ENCODE measurements at regions not wholly inside any gene's neighbourhood (a gene's known extent, or its start where the extent isn't known, plus 50 kb on each side); places are given as distances from the start of the nearest gene placed in this dataset.
A peak's percentile ranks its signal among the peaks of the same experiment; 100 is the strongest.

DNA sequence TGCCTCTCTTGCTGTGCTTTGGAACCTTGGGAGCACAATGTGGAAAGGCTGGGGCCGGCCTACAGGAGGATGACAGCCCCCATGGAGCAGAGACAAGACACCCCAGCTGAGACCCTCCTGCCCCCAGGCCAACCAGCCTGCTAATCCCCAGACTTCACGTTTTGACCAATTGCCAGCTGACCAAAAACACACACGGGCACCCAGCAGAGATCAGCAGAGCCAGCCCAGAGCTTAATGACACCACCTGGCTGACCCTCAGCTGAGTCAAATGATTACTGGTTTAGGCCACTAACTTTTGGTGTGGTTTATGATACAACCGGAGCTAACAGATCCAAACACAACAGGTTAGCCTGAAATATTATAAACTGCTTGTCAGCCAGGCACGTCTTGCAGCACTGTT lies 111.2 kb upstream of the KIF5B start:
- DNase-seq = no peak

DNA sequence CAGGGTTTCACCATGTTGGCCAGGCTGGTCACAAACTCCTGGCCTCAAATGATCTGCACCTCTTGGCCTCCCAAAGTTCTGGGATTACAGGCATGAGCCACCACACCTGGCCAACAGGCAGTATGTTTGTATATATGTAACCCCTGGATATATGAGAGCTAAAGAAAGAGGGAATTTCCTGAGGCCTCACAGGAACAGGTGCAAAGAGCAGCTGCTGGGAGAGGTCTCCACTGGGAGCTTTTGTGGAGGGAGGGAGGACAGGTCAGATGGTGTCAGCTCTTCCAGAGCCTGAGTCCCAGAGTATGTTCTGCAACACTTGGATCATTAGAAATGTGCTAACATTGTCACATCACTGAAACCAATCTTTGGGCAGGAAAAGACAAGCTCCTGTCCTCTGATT lies 110.1 kb upstream of the KIF5B start:
- DNase-seq = peak; percentile 41

DNA sequence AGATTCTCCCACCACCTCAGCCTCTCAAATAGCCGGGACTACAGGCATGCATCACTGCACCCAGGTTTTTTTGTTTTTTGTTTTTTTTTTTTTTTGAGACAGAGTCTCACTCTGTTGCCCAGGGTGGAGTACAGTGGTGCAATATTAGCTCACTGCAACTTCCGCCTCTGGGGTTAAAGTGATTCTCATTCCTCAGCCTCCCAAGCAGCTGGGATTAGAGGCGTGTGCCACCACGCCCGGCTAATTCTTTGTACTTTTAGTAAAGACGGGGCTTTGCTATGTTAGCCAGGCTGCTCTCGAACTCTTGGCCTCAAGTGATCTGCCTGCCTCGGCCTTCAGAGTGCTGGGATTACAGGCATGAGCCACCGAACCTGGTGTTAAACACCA lies 107.5 kb upstream of the KIF5B start:
- DNase-seq = no peak

DNA sequence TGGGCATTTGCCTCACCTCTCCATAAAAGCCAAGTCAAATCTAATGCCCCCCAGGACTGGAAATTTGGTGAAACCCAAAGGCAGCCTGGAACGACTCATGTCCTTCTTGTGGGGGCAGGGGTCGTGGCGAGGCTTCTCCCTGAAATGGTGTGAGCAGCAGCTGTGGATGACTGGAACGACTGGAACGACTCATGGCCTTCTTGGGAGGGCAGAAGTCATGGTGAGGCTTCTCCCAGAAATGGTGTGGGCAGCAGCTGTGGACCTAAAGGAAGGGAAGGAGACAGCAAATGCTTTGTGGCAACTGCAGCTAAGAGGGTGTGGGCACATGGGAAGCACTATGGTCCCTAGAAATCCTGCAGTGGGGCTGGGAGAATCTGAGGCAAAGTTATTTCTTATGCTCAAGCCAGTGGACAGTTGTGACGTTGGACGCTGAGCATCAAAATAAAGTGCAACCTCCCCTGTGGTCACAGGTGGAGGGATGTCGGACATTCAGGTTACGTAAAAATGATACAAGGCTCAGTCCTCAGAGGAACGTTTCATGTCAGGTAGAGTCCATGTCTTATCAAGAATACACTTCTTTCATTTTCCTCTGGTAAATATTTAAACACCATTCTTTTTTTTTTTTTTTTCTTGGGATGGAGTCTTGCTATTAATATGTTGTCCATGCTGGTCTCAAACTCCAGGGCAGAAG lies 107.0 kb upstream of the KIF5B start:
- no peak for DNase-seq

DNA sequence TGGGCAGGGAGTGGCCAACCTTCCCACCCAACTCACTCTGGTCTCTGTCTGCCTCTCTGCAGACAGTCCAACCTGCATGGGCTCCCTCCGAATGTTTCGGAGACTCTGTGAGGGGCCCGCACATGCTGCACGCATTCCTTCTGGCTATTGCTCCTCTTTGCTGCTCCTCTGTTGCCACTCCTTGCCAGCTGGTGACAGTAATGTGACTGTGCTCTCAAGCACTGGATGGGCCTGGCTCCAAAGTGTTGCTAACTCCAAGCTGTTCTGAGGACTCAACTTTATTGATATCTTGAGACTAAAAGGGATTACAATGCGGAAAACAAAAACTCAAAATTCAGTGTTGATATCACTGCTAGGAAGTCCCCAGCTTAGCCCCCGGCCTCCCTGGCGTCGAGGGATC lies 105.4 kb upstream of the KIF5B start:
- no peak for DNase-seq

DNA sequence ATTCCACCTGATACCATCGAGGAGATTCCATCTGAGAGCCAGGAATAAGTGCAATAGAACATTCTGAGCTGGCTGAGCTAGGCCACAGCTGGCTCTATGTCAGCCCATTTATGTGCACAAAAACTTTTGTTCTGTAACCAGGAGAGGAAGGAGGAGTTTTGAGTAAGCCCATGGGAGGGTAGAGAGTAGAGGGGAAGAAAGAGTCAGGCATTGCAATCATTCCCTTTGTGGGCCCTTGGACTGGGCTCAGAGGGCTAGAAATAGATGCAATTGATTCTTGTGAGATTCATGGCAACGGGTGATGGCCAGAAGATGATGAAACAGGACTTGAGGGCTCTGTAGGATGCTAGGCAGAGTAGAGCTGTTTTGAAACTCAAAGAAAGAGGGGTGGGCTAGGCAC lies 104.6 kb upstream of the KIF5B start:
- no peak for DNase-seq

DNA sequence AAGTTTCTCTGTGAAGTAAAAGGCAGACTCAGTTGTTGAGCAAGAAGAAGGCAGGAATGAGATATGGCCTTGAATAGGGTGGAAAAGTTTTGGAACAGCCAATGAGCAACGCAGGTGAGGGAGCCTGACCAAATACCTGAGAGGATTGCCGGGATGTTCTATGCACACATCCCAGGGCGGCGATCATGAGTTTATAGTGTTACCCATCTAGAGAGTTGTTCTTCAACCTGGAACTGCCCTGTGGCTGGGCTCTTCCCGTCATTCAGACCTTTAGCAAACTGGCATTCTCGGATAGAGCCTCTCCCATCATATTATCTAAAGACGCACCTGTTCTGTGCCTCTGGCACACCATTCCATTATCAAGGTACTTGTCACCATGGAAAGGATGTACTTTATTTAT lies 103.0 kb upstream of the KIF5B start:
- DNase-seq = no peak

DNA sequence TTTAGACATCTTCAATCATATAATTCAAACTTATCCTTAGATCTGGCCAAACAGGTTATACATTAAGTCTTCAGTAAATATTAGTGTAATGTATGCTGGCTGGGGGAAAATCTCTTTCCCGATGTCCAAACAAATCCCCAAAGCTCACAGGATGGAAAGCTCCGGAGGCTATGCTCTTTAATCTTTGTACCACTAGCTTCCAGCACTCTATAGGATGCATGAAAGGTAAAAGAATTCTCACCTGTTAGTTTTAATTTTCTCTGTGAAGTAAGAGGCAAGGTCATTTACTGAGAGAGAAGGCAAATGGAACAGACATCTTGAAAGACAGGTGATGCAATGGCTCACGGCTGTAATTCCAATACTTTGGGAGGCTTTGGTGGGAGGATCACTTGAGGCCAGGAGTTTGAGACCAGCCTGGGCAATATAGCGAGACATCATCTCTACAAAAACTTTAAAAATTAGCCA lies 99.8 kb upstream of the KIF5B start:
- no peak for DNase-seq

DNA sequence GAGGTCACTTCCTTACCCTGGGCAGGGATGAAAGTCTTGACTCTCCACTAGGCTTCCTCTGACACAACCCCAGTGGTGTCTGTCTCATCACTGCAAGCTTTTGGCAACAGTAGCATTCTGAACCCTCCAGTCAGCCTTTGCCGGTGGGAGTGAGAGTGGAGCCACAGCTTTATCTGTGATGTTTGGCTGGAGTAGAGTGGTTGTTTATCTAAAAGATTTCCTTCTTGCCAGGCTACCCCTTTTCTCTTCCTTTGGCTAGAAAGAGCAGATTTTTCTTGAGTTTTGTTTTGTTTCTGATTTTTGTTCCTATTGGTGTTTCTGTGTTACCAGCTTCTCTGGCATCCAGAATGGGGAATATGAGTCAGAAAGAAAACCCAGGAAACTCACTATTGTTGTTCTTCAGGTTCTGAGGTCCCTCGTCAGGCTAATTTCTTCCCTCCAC lies 98.9 kb upstream of the KIF5B start:
- no peak for DNase-seq

DNA sequence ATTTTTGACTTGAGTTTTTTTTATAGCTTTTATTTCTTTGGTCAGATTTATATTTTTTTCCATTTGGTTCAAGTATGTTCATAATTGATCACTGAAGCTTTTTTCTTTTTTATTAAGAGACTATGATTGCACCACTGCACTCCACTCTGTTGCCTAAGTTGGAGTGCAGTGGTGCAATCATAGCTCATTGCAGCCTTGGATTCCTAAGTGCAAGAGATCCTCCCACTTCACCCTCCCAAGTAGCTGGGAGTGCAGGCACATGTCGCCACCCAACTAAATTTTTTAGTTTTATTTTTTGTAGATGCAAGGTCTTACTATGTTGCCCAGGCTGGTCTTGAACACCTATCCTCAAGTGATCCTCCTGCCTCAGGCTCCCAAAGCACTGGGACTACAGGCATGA lies 97.7 kb upstream of the KIF5B start:
- DNase-seq = peak; percentile 53

DNA sequence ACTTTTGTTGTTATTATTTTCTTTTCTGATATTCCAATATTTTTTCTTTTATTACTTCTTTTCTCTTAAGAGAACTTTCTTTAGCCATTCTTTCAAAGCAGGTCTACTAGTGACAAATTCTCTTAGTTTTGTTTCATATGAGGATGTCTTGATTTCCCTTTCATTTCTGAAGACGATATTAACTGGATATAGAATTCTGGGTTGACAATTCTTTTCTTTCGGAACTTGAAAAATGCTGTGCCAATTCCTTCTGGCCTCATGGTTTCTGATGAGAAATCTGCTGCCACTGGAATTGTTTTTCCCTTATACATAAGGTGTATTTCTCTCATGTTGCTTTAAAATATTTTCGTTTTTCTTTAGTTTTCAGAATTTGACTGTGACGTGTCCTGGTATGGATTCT lies 97.0 kb upstream of the KIF5B start:
- no peak for DNase-seq

DNA sequence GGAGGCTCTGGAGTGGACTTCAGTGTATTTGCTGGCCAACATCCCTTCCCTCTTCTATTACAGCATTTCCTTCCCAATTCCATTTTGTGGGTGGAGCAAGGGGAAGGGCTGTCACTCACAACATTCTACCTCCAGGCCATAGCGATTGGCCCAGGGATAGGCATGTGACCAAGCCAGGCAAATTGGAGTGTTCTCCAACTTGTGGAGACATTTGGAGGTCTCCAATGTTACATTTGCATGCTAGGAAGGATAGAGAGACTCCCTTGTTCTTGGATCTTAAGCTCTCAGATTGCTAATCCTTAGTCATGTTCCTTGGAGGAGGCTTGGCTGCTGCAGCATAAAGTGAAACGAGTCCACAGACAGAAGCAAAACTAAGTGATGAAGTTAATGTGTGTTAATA lies 95.6 kb upstream of the KIF5B start:
- no peak for DNase-seq

DNA sequence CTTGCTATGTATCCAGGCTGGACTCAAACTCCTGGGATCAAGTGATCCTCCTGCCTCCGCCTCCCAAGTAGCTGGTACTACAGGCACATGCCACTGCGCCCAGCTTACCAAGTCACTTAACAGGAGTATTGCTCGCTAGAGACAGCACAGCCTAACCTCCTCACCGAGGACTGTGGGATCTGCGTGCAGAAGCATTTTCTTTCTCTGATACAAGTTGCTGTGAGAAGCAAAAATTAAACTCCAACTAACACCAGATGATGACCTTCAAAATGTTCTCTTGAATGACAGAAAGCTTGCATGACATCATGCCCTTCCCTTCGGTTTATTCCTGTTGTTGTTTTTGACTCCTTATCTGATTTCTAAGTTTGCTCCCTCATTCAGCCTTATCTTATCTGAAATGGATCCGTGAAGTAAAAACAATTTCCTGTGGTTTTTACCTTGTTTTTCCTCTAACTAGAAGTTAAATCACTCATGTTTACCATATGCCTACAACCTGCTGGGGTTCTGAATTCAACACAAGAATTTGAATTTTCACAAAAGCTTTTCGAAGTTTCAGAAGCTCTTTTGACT lies 94.4 kb upstream of the KIF5B start:
- no peak for DNase-seq

DNA sequence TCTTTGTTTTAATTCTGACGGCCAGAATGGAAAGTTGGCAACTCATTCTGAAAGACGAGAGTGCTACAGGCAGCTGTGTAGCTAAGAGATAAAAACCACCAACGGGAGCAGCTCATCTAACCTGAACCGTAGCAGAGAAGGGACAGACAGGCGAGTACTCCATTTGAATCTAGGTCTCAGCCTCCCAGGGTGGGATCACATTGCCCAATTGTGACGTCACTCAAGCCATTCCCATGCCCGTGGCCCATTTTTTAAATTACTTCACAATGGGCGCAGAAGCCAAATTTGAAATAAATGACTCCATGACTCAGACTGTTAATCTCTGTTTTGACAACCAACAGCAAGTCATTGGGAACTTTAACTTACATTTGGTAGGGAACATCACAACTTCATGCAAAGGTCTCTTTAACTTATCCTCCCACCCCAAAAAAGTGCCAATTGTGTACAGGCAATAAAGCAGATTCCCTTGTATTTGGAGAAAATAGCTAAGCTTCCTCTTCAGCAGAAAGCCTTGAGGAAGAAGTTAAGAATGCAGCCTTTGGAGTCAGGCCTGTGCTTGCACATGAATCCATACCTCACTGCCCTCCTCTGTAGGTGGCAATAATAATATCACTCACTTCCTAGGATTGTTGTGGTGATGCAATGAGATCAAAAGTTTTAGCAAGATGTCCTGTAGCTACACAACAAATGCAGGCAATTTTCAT lies 93.2 kb upstream of the KIF5B start:
- DNase-seq = peak; percentile 19

DNA sequence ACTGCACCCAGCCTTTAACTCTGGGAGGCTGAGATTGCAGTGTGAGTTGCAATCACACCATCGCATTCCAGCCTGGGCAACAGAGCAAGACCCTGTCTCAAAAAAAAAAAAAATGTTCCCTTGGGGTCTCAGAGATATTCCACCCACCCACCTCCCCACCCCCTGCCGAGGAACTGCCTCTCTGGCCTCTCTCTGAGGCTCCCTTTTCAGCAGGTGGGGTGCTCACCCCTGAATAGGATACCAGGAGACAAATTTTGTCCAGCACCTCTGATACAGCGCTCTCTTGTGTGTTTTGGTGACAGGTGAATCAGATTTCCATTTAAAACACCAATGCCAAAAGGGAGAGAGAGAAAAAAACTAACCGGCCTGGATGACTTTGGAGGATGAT lies 92.6 kb upstream of the KIF5B start:
- DNase-seq = no peak

DNA sequence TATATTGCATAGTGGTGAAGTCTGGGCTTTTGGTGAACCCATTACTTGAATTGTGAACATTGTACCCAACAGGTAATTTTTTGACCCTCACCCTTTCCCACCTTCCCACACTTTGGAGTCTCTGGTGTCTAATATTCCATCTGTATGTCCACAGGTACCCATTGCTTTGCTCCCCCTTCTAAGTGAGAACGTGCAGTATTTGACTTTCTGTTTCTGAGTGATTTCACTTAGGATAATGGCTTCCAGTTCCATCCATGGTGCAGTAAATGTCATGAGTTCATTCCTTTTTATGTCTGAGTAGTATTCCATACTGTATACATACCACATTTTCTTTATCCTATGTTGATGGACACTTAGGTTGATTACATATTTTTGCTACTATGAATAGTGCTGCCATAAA lies 91.5 kb upstream of the KIF5B start:
- no peak for DNase-seq

DNA sequence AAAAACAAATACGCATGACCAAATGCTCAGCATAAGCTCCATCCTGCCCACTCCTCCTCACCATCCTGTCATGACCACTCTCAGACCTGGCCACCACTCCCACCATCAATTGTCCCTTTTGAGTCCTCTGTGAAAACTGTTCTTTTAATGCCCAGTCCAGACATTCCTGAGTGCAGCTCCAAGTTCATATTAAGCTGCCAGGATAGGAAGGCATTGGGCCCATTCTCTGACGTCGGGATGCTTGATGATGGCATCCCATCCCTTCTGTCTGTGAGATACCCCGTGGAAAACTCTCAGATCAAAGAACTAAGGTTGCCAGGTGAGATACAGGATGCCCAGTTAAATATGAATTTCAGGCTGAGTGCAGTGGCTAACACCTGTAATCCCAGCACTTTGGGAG lies 89.9 kb upstream of the KIF5B start:
- no peak for DNase-seq

DNA sequence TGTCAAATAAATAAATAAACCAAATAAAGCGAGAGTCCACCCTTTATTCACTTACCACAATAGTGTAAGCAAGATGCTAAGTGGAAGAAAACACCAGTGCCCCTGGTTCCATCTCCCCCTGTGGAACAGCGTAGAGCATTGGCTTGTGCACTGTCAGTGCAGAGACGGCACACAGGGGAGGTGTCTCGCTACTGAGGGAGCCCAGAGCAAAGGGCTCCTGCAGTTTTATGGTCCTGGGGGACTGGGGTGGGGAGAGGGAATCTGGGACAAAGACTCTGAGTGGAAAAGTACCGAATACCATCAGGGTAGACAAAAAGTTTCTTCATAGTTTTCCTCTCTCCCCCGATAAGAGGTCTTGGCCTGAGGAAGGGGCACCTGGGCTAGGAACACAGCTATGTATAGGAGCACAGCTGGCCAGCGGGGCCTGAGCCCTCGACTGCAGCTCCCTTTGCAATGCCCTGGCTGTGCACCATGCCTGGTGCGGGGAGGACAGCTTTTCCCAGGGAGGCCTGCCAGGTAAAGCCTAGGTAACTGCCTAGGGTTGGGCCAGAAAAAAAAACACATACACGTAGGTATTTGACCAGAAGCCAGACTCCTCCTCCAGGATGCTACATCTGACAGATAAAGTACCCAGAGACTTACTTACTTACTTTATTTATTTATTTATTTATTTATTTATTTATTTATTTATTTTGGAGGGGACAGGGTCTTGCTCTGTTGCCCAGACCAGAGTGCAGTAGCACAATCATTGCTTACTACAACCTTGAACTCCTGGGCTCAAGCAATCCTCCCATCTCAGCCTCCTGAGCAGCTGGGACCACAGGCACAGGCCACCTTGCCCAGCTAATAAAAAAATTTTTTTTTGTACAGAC lies 88.8 kb upstream of the KIF5B start:
- no peak for DNase-seq

DNA sequence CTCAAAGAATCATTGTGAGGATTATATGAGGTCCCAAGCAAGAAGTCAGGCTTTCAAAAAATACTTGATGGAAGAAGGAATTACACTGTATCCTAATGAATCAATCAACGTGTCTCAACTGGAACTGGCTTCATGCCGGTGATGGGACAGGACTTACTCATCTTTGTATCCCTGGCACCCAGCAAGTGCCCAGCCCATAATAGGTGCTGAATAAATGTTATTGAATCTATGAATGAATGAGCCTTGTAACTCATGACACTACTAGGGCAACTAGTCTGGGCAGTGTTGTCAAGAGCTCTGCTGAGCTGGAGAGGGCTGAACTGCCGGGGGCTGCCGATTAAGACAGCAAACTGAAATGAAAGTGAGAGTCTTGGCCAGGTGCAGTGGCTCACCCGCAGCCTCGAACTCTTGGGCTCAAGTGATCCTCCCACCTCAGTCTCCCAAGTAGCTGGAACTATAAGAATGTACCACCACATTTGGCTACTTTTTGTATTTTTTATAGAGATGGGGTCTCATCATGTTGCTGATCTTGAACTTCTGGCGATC lies 87.2 kb upstream of the KIF5B start:
- DNase-seq = no peak

DNA sequence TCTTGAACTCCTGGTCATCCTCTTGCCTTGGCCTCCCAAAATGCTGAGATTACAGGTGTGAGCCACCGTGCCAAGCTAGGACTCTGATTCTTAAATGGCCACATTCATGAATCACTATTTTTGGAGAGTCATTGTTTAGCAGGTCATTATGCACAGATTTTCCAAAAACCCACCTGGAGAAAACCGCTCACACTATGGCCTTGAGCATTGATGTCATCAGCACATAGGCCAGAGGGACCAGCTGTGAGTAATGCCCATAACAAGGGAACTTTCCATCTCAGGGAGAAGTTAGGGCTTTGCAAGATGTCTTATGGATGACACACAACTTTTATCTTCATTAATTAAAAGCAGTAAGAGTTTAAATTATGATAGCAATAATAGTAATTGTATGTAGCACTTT lies 86.4 kb upstream of the KIF5B start:
- peak; percentile 21 for DNase-seq

DNA sequence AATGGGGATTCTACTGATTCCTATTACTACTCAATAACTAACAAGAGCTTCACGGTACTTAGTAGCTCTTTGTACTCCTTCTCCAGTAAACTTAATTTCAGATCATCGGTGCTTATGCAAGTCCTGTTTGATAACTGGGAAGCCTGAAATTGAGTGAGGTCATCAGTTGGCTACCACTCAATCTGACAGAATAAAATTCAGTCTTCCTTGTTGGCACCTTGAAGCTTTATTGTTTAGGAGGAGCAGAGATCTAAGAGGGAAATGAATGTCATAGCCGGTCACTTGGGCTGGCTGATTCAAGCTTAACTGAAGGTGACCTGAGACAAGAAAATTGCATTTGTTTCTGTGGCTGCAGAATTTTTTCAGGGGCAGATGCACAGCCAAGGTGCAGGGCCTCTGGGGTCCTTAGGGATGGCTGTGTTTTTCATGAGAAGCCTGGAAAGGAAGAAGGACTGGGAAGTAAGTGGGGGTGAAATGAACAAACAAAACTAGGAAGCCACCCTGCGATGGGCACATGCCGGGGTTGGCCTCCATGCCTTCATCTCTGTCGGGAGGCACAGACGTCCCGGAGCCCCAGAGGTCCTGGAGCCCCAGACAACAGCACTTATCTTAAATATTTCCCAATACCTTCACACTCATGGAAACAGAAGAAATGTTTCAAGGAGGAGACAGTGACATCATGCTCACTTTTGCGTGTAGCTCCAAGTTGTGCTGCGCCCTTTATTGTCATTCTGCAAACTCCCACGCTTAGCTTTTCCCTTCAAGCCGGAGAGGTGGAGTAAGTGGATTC lies 85.0 kb upstream of the KIF5B start:
- DNase-seq = no peak

DNA sequence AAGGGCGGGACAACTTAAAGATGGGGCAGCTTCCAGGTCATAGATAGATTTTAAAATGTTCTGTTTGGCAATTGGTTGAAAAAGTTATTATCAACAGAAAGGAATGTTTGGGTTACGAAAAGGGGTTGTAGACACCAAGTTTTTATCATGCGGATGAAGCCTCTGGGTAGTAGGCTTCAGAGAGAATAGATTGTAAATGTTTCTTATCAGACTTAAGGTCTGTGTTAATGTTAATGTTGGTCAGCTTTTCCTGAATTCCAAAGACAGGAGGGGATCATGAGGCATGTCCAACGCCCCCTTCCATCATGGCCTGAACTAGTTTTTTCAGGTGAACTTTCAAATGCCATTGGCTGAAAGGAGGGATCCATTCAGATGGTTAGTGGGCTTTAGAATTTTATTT lies 84.2 kb upstream of the KIF5B start:
- no peak for DNase-seq
